GM12865 (cell line): ENCODE measurements at regions not wholly inside any gene's neighbourhood (a gene's known extent, or its start where the extent isn't known, plus 50 kb on each side); places are given as distances from the start of the nearest gene placed in this dataset.
A peak's percentile ranks its signal among the peaks of the same experiment; 100 is the strongest.

Experiments
- DNase-seq: peaks from one replicate; pipeline ENCODE4 v3.0.0; 2010; ENCODE audit warnings: low read depth
- H3K4me3 ChIP-seq: 2 replicates; pipeline ENCODE4 v1.5.1; 2011; ENCODE audit warnings: mild to moderate bottlenecking, low read depth, low read length, control low read depth
- TF ChIP-seq, protein P1 (sequence below): IDR thresholded peaks from 2 replicates; pipeline ENCODE4 v1.5.1; 2011; ENCODE audit warnings: low read length, control low read depth, low read depth, inconsistent platforms; ENCODE audit not compliant: insufficient read depth; ENCODE audit errors: missing control alignments

DNA sequence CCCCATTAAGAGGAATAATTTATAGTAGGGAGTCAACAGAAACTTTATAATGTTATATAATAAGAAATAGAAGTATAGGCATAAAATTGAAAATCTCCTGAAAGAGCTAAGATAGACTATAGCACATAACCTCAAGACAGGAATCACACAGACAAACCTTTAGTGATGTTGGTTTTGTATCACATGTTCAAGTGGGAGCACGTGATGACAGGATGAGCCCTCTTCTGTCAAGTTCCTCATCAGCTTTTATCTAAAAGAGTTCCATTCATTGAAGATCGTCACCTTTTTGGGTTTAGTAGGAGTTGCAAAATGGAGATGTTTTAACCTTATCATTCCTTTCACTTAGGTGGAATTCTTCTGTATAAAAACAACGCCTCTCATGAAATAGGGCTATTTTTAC, 127.0 kb downstream of the MCHR2 start:
- H3K4me3 ChIP-seq: no peak overlapping the region
- no peak for DNase-seq
- TF ChIP-seq, protein P1, sequence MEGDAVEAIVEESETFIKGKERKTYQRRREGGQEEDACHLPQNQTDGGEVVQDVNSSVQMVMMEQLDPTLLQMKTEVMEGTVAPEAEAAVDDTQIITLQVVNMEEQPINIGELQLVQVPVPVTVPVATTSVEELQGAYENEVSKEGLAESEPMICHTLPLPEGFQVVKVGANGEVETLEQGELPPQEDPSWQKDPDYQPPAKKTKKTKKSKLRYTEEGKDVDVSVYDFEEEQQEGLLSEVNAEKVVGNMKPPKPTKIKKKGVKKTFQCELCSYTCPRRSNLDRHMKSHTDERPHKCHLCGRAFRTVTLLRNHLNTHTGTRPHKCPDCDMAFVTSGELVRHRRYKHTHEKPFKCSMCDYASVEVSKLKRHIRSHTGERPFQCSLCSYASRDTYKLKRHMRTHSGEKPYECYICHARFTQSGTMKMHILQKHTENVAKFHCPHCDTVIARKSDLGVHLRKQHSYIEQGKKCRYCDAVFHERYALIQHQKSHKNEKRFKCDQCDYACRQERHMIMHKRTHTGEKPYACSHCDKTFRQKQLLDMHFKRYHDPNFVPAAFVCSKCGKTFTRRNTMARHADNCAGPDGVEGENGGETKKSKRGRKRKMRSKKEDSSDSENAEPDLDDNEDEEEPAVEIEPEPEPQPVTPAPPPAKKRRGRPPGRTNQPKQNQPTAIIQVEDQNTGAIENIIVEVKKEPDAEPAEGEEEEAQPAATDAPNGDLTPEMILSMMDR: no peak

DNA sequence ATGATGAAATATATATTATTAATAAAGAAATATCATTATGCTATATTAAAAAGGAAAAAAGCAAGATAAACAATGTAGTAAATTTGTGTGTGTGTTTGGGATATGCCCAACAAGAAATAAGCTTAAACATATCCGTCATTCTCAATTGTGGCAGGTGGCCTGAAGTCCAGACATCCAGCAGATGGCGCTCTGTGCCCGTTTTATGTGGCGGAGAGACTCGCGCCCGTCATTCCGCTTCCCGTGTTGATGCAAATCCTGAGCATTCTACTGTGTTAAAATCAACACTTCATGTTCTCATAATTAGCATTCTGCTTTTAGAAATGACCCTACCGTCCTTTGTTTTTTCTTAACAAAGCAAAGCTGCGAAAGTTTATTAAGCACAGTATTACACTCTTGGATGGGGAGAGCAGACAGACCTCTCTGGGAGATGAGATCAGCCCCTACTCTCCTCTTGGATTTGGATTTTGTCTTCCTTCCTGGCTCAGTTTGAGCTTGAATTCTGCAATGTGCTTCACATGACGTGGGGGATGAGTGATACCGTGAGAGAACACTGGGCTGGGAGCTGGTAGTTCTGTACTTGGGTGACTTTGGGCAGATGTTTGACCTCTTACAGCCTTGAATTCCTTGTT, 125.8 kb downstream of the MCHR2 start:
- TF ChIP-seq, protein P1: peak; percentile 66
- DNase-seq: peak; percentile 66
- no peak overlapping the region for H3K4me3 ChIP-seq
